ENCODE measurements at regions not wholly inside any gene's neighbourhood (a gene's known extent, or its start where the extent isn't known, plus 50 kb on each side); places are given as distances from the start of the nearest gene placed in this dataset.
"Not testable (repeated sequence)": the region's sequence is repeated elsewhere in the genome, so short reads cannot be mapped to it uniquely, and the experiment has no call there.

DNA sequence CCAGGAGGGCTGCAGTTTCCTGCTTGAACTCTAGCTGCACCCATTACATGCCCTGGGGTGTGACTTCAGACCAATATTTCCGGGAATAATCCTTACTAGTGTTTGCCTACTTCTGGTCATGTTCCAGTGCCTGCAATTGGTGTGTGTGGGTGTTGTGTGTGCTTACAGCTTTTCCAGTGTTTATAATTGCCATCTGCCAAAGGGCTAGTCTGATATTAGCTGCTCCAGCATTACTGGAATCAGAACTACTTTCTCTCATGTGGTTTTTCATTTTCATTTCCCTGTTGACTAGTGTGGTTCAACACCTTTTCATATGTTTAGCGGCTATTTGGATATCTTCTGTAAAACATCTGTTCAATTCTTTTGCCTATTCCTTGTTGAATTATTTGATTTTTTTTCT, 132.9 kb downstream of the TMEM121 start:
- TF ChIP-seq, protein P1, sequence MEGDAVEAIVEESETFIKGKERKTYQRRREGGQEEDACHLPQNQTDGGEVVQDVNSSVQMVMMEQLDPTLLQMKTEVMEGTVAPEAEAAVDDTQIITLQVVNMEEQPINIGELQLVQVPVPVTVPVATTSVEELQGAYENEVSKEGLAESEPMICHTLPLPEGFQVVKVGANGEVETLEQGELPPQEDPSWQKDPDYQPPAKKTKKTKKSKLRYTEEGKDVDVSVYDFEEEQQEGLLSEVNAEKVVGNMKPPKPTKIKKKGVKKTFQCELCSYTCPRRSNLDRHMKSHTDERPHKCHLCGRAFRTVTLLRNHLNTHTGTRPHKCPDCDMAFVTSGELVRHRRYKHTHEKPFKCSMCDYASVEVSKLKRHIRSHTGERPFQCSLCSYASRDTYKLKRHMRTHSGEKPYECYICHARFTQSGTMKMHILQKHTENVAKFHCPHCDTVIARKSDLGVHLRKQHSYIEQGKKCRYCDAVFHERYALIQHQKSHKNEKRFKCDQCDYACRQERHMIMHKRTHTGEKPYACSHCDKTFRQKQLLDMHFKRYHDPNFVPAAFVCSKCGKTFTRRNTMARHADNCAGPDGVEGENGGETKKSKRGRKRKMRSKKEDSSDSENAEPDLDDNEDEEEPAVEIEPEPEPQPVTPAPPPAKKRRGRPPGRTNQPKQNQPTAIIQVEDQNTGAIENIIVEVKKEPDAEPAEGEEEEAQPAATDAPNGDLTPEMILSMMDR (IDR thresholded peaks at IDR 0.05), result not testable (repeated sequence)
- not testable (repeated sequence) for TF ChIP-seq EP300 (IDR thresholded peaks at IDR 0.05; ENCODE audit: low read depth); POLR2A (IDR thresholded peaks at IDR 0.05); POLR2AphosphoS5 (IDR thresholded peaks at IDR 0.05)
